Fibroblast of lung (primary cell): ENCODE measurements at regions not wholly inside any gene's neighbourhood (a gene's known extent, or its start where the extent isn't known, plus 50 kb on each side); places are given as distances from the start of the nearest gene placed in this dataset.

Experiments
- DNase-seq, 2 donors: peaks; one replicate each; pipeline versions ENCODE4 v3.0.0 to v3.0.0-alpha.2; 2010; ENCODE audit warnings: low read depth in 2 of 2
- H2AFZ ChIP-seq: 2 replicates; pipeline ENCODE4 v1.5.1; 2012; ENCODE audit warnings: low read length, control low read depth, inconsistent platforms
- H3K27ac ChIP-seq: 2 replicates; pipeline ENCODE4 v1.5.1; 2011; ENCODE audit warnings: low read length, control low read depth; ENCODE audit not compliant: insufficient read depth
- H3K27me3 ChIP-seq: 2 replicates; pipeline ENCODE4 v1.5.1; 2011; ENCODE audit warnings: mild to moderate bottlenecking, low read length; ENCODE audit not compliant: control insufficient read depth, insufficient read depth
- H3K36me3 ChIP-seq: 2 replicates; pipeline ENCODE4 v1.5.1; 2011; ENCODE audit warnings: low read length; ENCODE audit not compliant: control insufficient read depth, insufficient read depth
- H3K4me1 ChIP-seq: 2 replicates; pipeline ENCODE4 v1.5.1; 2011; ENCODE audit warnings: low read length; ENCODE audit not compliant: control insufficient read depth, insufficient read depth; ENCODE audit errors: extremely low read depth
- H3K4me2 ChIP-seq: 2 replicates; pipeline ENCODE4 v1.5.1; 2011; ENCODE audit warnings: low read length, control low read depth; ENCODE audit not compliant: insufficient read depth; ENCODE audit errors: extremely low read depth
- H3K4me3 ChIP-seq, 4 experiments: fragments of 200-600 bp in 1 of 4; sonication (generic) in 1 of 4; replicated peaks in 1 of 4; 2 replicates each; pipeline ENCODE4 v1.5.1; 2011 to 2016; ENCODE audit warnings: low read length in 4 of 4, low read depth in 3 of 4, mild to moderate bottlenecking in 3 of 4, control low read depth in 2 of 4, inconsistent platforms in 1 of 4, mixed read lengths in 1 of 4; ENCODE audit not compliant: insufficient read depth in 1 of 4; ENCODE audit errors: control extremely low read depth in 1 of 4
- H3K79me2 ChIP-seq: 2 replicates; pipeline ENCODE4 v1.5.1; 2012; ENCODE audit warnings: mild to moderate bottlenecking, low read length, inconsistent platforms; ENCODE audit not compliant: control insufficient read depth, insufficient read depth
- H3K9ac ChIP-seq: 2 replicates; pipeline ENCODE4 v1.5.1; 2011; ENCODE audit warnings: mild to moderate bottlenecking, low read length, control low read depth; ENCODE audit not compliant: insufficient read depth
- H3K9me3 ChIP-seq: 2 replicates; pipeline ENCODE4 v1.5.1; 2012; ENCODE audit warnings: low read depth, low read length; ENCODE audit not compliant: control insufficient read depth, insufficient read depth
- H4K20me1 ChIP-seq: 2 replicates; pipeline ENCODE4 v1.5.1; 2011; ENCODE audit warnings: low read length; ENCODE audit not compliant: control insufficient read depth, insufficient read depth; ENCODE audit errors: extremely low read depth
- EZH2 ChIP-seq: IDR thresholded peaks from 2 replicates; pipeline ENCODE4 v1.5.1; 2012; ENCODE audit warnings: low read length, control low read depth, mild to moderate bottlenecking; ENCODE audit errors: missing control alignments
- TF ChIP-seq, protein P1 (sequence below), 2 donors: IDR thresholded peaks in 1 of 2; conservative IDR thresholded peaks in 1 of 2; 1 replicate in 1 of 2; 2 replicates in 1 of 2; pipeline ENCODE4 v1.5.1; 2011 to 2012; ENCODE audit warnings: low read length in 2 of 2, control low read depth in 1 of 2, inconsistent platforms in 1 of 2, low read depth in 1 of 2, mild to moderate bottlenecking in 1 of 2

DNA sequence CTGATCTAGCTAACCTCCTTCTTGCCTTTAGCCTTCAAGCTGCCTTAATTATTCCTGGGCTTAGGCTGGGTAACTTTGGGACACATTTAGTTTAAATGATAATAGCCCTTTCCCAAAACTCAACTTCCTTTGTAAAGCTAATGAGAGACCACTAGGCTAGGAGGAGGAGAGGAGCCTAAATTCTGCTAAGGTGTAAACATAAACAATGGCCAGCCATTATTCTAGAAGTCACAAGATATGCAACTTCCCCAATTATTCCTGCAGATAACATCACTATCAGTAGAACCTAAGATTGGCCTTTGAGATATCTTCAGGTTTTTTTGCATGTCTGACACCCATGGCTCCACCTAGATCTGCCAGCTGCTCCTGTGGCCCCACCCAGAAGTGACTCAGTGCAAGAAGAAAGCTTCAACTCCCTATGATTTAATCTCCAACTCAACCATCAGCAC, 131.2 kb upstream of the FAM20A start:
- no peak overlapping the region for H3K9ac ChIP-seq
- H2AFZ ChIP-seq: no peak overlapping the region
- H3K4me2 ChIP-seq: no peak overlapping the region
- H3K4me3 ChIP-seq: no peak overlapping the region
- DNase-seq: no peak
- H3K27ac ChIP-seq: no peak overlapping the region
- H4K20me1 ChIP-seq: no peaks in the 10 kb centered on the region
- no peaks in the 10 kb centered on the region for H3K4me1 ChIP-seq
- H3K36me3 ChIP-seq: no peaks in the 10 kb centered on the region
- no peaks in the 10 kb centered on the region for H3K27me3 ChIP-seq
- no peaks in the 10 kb centered on the region for H3K79me2 ChIP-seq
- no peaks in the 10 kb centered on the region for H3K9me3 ChIP-seq
- TF ChIP-seq, protein P1, sequence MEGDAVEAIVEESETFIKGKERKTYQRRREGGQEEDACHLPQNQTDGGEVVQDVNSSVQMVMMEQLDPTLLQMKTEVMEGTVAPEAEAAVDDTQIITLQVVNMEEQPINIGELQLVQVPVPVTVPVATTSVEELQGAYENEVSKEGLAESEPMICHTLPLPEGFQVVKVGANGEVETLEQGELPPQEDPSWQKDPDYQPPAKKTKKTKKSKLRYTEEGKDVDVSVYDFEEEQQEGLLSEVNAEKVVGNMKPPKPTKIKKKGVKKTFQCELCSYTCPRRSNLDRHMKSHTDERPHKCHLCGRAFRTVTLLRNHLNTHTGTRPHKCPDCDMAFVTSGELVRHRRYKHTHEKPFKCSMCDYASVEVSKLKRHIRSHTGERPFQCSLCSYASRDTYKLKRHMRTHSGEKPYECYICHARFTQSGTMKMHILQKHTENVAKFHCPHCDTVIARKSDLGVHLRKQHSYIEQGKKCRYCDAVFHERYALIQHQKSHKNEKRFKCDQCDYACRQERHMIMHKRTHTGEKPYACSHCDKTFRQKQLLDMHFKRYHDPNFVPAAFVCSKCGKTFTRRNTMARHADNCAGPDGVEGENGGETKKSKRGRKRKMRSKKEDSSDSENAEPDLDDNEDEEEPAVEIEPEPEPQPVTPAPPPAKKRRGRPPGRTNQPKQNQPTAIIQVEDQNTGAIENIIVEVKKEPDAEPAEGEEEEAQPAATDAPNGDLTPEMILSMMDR (conservative IDR thresholded peaks at IDR 0.05 in 1 of 2, IDR thresholded peaks at IDR 0.05 in 1 of 2; ENCODE audit: low read depth in 1 of 2, low read length in 2 of 2): no peak
- TF ChIP-seq EZH2: no peak

DNA sequence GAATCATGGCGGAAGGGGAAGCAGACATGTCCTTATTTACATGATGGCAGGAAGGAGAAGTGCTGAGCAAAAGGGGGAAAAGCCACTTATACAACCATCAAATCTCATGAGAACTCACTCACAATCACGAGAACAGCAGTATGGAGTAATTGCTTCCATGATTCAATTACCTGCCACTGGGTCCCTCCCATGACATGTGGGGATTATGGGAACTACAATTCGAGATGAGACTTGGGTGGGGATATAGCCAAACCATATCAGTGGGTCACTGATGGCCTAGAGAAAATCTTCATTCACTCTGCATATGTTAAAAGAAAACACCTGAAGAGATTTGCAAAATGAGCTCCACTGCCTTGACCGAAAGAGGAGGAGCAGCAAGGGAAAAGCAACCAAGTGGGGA, 130.3 kb upstream of the FAM20A start:
- Histone ChIP-seq H3K9me3 (no peaks in the 10 kb centered on the region), H3K4me1 (no peaks in the 10 kb centered on the region), H4K20me1 (no peaks in the 10 kb centered on the region), H3K79me2 (no peaks in the 10 kb centered on the region), H3K9ac (no peak overlapping the region), H3K4me2 (no peak overlapping the region), H3K27ac (no peak overlapping the region), H3K4me3 (no peak overlapping the region), H3K36me3 (no peaks in the 10 kb centered on the region), H2AFZ (no peak overlapping the region), H3K27me3 (no peaks in the 10 kb centered on the region)
- no peak for DNase-seq
- TF ChIP-seq, protein P1 (conservative IDR thresholded peaks at IDR 0.05 in 1 of 2, IDR thresholded peaks at IDR 0.05 in 1 of 2; ENCODE audit: low read depth in 1 of 2, low read length in 2 of 2): no peak
- TF ChIP-seq EZH2: no peak

DNA sequence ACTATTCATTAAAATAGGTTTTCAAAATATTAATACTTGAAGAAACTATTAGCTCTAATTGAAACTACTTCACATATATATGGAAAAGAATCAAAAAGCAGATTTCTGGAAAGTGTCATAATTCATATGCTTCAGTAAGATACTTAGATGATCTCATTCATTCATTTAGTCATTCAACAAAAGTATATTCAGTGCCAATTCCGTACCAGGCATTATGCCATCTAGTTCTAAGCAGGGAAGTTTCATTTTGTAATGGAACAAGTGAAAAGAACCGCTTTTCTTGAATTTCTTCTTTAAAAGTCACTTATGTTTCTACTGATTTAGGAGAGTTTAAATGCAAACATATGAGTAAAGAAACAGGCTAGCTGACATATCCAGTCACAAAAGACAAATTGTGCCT, 118.3 kb upstream of the FAM20A start:
- Histone ChIP-seq H3K27ac (no peak overlapping the region), H3K36me3 (no peaks in the 10 kb centered on the region), H3K4me1 (no peaks in the 10 kb centered on the region), H3K4me2 (no peak overlapping the region), H2AFZ (no peak overlapping the region), H3K4me3 (no peak overlapping the region), H3K27me3 (no peaks in the 10 kb centered on the region), H3K79me2 (no peaks in the 10 kb centered on the region), H4K20me1 (no peaks in the 10 kb centered on the region), H3K9ac (no peak overlapping the region), H3K9me3 (no peaks in the 10 kb centered on the region)
- TF ChIP-seq, protein P1 (conservative IDR thresholded peaks at IDR 0.05 in 1 of 2, IDR thresholded peaks at IDR 0.05 in 1 of 2; ENCODE audit: low read depth in 1 of 2, low read length in 2 of 2): no peak
- no peak for TF ChIP-seq EZH2
- DNase-seq: peak in 1 of 2 donors; percentile 25
